NCI-H82 (cell line): ENCODE measurements at regions not wholly inside any gene's neighbourhood (a gene's known extent, or its start where the extent isn't known, plus 50 kb on each side); places are given as distances from the start of the nearest gene placed in this dataset.
A peak's percentile ranks its signal among the peaks of the same experiment; 100 is the strongest.
"Not testable (repeated sequence)": the region's sequence is repeated elsewhere in the genome, so short reads cannot be mapped to it uniquely, and the experiment has no call there.

Source experiments
- DNase-seq: peaks from one replicate; lab custom pipeline; 2025; lab: John Stamatoyannopoulos, UW

GRCh38 chrX:83588409-83588808 lies 80.3 kb downstream of the POU3F4 start:
- DNase-seq = peak; percentile 61

- peak; percentile 48 for DNase-seq
Measured at GRCh38 chrX:83593634-83594294, 85.7 kb downstream of the POU3F4 start.

GRCh38 chrX:83630662-83631061 lies 122.6 kb downstream of the POU3F4 start:
- no peak for DNase-seq

- not testable (repeated sequence) for DNase-seq
Measured at GRCh38 chrX:83649706-83650105, 141.6 kb downstream of the POU3F4 start.

GRCh38 chrX:83658731-83659130 lies 150.6 kb downstream of the POU3F4 start:
- DNase-seq = peak; percentile 50
